HG03457 (cell line): ENCODE measurements at regions not wholly inside any gene's neighbourhood (a gene's known extent, or its start where the extent isn't known, plus 50 kb on each side); places are given as distances from the start of the nearest gene placed in this dataset.
"Not testable (repeated sequence)": the region's sequence is repeated elsewhere in the genome, so short reads cannot be mapped to it uniquely, and the experiment has no call there.

ENCODE experiments used
- ATAC-seq: cut with Tn5 transposase; IDR thresholded peaks from one replicate; pipeline ENCODE4 v1.9.1; 2021; ENCODE audit warnings: moderate number of reproducible peaks; ENCODE audit not compliant: unreplicated experiment

GRCh38 chr17:68670967-68671693 is 70.0 kb upstream of the FAM20A start:
- no peak for ATAC-seq

GRCh38 chr17:68666438-68666837 is 65.3 kb upstream of the FAM20A start:
- ATAC-seq, result not testable (repeated sequence)

GRCh38 chr17:68665373-68665772 is 64.2 kb upstream of the FAM20A start:
- no peak for ATAC-seq

- ATAC-seq, result no peak
These were observed 61.3 kb upstream of the FAM20A start for GRCh38 chr17:68662479-68662878.

- ATAC-seq, result no peak
These were observed 60.9 kb upstream of the FAM20A start for GRCh38 chr17:68662037-68662432.

GRCh38 chr17:68661265-68662036 is 60.3 kb upstream of the FAM20A start:
- no peak for ATAC-seq

- no peak for ATAC-seq
These were observed 59.1 kb upstream of the FAM20A start for GRCh38 chr17:68660302-68660701.

- ATAC-seq, result no peak
These were observed 58.0 kb upstream of the FAM20A start for GRCh38 chr17:68658999-68659780.

- no peak for ATAC-seq
These were observed 56.4 kb upstream of the FAM20A start for GRCh38 chr17:68657576-68657975.

GRCh38 chr17:68657166-68657565 is 56.0 kb upstream of the FAM20A start:
- ATAC-seq, result no peak

GRCh38 chr17:68656666-68657065 is 55.5 kb upstream of the FAM20A start:
- no peak for ATAC-seq
